ENCODE measurements at regions not wholly inside any gene's neighbourhood (a gene's known extent, or its start where the extent isn't known, plus 50 kb on each side); places are given as distances from the start of the nearest gene placed in this dataset.

- intact Hi-C loops (cut with DNase I), result no loop called here
- H3K27ac ChIP-seq, result no peak overlapping the region
- TF ChIP-seq, protein P1, sequence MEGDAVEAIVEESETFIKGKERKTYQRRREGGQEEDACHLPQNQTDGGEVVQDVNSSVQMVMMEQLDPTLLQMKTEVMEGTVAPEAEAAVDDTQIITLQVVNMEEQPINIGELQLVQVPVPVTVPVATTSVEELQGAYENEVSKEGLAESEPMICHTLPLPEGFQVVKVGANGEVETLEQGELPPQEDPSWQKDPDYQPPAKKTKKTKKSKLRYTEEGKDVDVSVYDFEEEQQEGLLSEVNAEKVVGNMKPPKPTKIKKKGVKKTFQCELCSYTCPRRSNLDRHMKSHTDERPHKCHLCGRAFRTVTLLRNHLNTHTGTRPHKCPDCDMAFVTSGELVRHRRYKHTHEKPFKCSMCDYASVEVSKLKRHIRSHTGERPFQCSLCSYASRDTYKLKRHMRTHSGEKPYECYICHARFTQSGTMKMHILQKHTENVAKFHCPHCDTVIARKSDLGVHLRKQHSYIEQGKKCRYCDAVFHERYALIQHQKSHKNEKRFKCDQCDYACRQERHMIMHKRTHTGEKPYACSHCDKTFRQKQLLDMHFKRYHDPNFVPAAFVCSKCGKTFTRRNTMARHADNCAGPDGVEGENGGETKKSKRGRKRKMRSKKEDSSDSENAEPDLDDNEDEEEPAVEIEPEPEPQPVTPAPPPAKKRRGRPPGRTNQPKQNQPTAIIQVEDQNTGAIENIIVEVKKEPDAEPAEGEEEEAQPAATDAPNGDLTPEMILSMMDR (IDR thresholded peaks at IDR 0.05), result no peak
- no peaks in the 10 kb centered on the region for H3K27me3 ChIP-seq
- no peak for DNase-seq (ENCODE audit: low spot score in 2 of 2)
- no peaks in the 10 kb centered on the region for H3K36me3 ChIP-seq
- no peaks in the 10 kb centered on the region for H3K4me1 ChIP-seq
- H3K4me3 ChIP-seq, result no peak overlapping the region
- no peaks in the 10 kb centered on the region for H3K9me3 ChIP-seq
These were observed 253.8 kb upstream of the DMD start for GRCh38 chrX:33465137-33465536.

- Histone ChIP-seq H3K4me3 (no peak overlapping the region), H3K36me3 (no peaks in the 10 kb centered on the region), H3K4me1 (no peaks in the 10 kb centered on the region), H3K9me3 (no peaks in the 10 kb centered on the region), H3K27ac (no peak overlapping the region), H3K27me3 (no peaks in the 10 kb centered on the region)
- TF ChIP-seq, protein P1 (IDR thresholded peaks at IDR 0.05), result no peak
- no peak for DNase-seq (ENCODE audit: low spot score in 2 of 2)
- intact Hi-C loops (cut with DNase I), result no loop called here
These were observed 245.8 kb upstream of the DMD start for GRCh38 chrX:33457102-33457501.

GRCh38 chrX:33447285-33447684, 235.9 kb upstream of the DMD start:
- no peak for DNase-seq (ENCODE audit: low spot score in 2 of 2)
- TF ChIP-seq, protein P1 (IDR thresholded peaks at IDR 0.05), result no peak

GRCh38 chrX:33434256-33435092, 223.1 kb upstream of the DMD start:
- no peaks in the 10 kb centered on the region for H3K36me3 ChIP-seq
- H3K4me1 ChIP-seq, result no peaks in the 10 kb centered on the region
- no peak overlapping the region for H3K27ac ChIP-seq
- TF ChIP-seq, protein P1 (IDR thresholded peaks at IDR 0.05), result peak; percentile 47 to 92 (median 90)
- H3K4me3 ChIP-seq, result peak overlapping the region in 1 of 2 donors; percentile 24
- intact Hi-C loops (cut with DNase I), result loop anchor here (2.0 kb wide), 1 partner anchor 866 kb away; no protein-coding TSS in a partner anchor
- no peaks in the 10 kb centered on the region for H3K9me3 ChIP-seq
- DNase-seq (ENCODE audit: low spot score in 2 of 2), result peak in 1 of 2 donors; percentile 70
- H3K27me3 ChIP-seq, result no peaks in the 10 kb centered on the region

More at GRCh38 chrX:33447285-33447684, 235.9 kb upstream of the DMD start:
- intact Hi-C loops (cut with DNase I), result no loop called here
- H3K9me3 ChIP-seq, result no peaks in the 10 kb centered on the region
- no peaks in the 10 kb centered on the region for H3K4me1 ChIP-seq
- H3K36me3 ChIP-seq, result no peaks in the 10 kb centered on the region
- H3K4me3 ChIP-seq, result no peak overlapping the region
- H3K27me3 ChIP-seq, result no peaks in the 10 kb centered on the region
- no peak overlapping the region for H3K27ac ChIP-seq

DNA sequence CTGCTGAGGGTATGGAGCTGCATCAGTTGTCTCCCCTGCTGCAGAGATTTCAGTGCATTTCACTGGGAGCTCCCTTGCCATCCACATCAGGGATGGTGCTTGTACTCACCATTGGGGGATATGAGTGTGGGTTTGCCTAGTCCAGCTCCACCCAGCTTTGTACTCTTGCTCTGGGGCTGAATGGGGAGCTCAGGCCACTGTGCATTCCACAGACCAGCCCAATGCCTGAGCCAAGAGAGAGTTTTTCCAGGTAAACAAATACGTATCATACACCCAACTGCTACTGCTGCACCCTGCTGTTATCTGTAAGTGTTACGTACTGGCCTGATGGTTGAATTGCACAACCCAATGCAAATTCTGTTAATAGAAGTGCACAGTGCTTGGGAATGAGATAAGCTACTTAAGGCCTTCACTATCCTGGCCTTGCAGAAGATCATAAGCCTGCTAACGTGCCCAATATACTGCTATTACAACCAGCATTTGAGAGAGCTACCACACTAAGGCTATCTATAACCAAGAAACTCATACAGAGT, 205.0 kb upstream of the DMD start:
- TF ChIP-seq, protein P1 (IDR thresholded peaks at IDR 0.05), result no peak
- intact Hi-C loops (cut with DNase I), result no loop called here
- Histone ChIP-seq H3K9me3 (peaks cover 4 to 6% of the 10 kb centered on the region in 2 donors), H3K4me3 (no peak overlapping the region), H3K36me3 (no peaks in the 10 kb centered on the region), H3K27ac (no peak overlapping the region), H3K4me1 (no peaks in the 10 kb centered on the region), H3K27me3 (no peaks in the 10 kb centered on the region)
- no peak for DNase-seq (ENCODE audit: low spot score in 2 of 2)

Data from ascending aorta (tissue), 2 donors.